Sigmoid colon (tissue), 3 donors: ENCODE measurements at regions not wholly inside any gene's neighbourhood (a gene's known extent, or its start where the extent isn't known, plus 50 kb on each side); places are given as distances from the start of the nearest gene placed in this dataset.

Source experiments
- POLR2A ChIP-seq, 2 donors: fragments of 450-650 bp; IDR thresholded peaks; one replicate each; pipeline ENCODE4 v1.6.1; 2016; ENCODE audit warnings: antibody characterized with exemption in 2 of 2, mild to moderate bottlenecking in 2 of 2, moderate library complexity in 2 of 2
- TF ChIP-seq, protein P1 (sequence below), 4 experiments: fragments of 450-650 bp in 3 of 4; fragments of 200-600 bp in 1 of 4; IDR thresholded peaks; one replicate each; pipeline ENCODE4 v1.5.1; 2016 to 2019; ENCODE audit warnings: antibody characterized with exemption in 4 of 4, mild to moderate bottlenecking in 3 of 4, moderate library complexity in 2 of 4

DNA sequence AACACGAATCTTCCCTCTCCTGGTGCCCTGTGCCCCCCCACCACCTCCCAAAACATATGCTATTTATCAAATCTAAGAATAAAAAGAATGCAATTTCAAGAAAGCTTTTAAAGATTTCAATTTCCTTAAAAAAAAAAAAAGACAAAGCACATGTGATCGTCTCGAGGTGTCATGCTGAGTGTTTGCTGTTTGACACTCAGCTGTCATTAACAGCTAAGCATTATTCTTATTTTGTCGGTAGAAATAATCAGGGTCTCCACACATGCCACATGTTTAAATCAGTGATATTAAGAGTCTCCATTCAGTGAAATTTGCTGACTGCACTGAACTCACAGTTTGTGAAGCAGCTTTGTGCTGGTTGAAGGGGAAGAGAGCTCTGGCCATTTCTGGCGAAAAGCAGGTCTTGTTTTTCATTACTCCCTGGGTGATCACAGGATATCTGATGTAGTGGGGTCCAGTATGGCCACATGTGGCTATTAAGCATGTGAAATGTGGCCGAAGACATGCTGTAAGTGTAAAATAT lies 281.8 kb downstream of the SATB1 start:
- TF ChIP-seq, protein P1, sequence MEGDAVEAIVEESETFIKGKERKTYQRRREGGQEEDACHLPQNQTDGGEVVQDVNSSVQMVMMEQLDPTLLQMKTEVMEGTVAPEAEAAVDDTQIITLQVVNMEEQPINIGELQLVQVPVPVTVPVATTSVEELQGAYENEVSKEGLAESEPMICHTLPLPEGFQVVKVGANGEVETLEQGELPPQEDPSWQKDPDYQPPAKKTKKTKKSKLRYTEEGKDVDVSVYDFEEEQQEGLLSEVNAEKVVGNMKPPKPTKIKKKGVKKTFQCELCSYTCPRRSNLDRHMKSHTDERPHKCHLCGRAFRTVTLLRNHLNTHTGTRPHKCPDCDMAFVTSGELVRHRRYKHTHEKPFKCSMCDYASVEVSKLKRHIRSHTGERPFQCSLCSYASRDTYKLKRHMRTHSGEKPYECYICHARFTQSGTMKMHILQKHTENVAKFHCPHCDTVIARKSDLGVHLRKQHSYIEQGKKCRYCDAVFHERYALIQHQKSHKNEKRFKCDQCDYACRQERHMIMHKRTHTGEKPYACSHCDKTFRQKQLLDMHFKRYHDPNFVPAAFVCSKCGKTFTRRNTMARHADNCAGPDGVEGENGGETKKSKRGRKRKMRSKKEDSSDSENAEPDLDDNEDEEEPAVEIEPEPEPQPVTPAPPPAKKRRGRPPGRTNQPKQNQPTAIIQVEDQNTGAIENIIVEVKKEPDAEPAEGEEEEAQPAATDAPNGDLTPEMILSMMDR (IDR thresholded peaks at IDR 0.05) = no peak
- no peak for TF ChIP-seq POLR2A (IDR thresholded peaks at IDR 0.05)
